ENCODE measurements at regions not wholly inside any gene's neighbourhood (a gene's known extent, or its start where the extent isn't known, plus 50 kb on each side); places are given as distances from the start of the nearest gene placed in this dataset.

DNA sequence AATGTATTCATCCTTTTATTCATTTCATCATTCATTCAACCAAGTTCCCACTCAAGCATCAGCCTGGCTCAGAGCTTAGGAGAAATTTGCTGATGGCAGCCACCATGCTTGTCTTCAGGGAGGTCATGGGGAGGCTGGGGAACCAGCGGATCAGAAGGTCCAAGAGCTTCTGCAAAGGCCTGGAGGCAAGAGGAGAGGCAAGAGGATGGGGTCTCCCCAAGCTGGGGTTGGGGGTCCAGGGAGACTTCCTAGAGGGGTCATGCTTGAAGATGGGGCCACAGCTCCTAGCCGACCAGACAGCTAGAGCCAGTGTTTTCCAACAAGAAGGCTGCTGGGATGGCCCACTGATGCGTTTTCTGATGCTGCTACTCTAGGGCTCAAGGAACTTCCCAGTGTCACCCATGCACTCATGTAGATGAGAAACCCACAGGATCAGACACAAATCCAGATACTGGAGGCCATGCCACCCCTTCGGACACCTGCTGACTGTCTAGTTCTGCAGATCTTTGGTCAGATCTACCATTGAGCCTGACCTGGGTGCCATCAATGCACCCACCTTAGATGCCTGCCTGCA is 315.2 kb downstream of the AJAP1 start:
- WGBS = 86% methylated on average over 4 of the region's 4 CpGs
- DNase-seq (ENCODE audit: low spot score) = no peak
- H3K36me3 ChIP-seq (ENCODE audit: control insufficient read depth in 4 of 4, insufficient read depth in 3 of 4, low read depth in 1 of 4, low read length in 3 of 4) = no peaks in the 10 kb centered on the region
- no peaks in the 10 kb centered on the region for H3K27me3 ChIP-seq (ENCODE audit: control insufficient read depth in 4 of 4, insufficient read depth in 4 of 4, low read length in 3 of 4)
- H3K4me3 ChIP-seq (ENCODE audit: low read depth in 1 of 3, low read length in 3 of 3) = no peak overlapping the region
- H3K4me1 ChIP-seq (ENCODE audit: control insufficient read depth in 4 of 4, insufficient read depth in 4 of 4, low read length in 3 of 4) = no peaks in the 10 kb centered on the region
- no peak overlapping the region for H3K27ac ChIP-seq (ENCODE audit: low read depth in 1 of 2, low read length in 2 of 2)
- TF ChIP-seq SP1 (IDR thresholded peaks at IDR 0.05) (no peak), FOXA2 (IDR thresholded peaks at IDR 0.05) (no peak), RXRA (IDR thresholded peaks at IDR 0.05) (no peak), GABPA (IDR thresholded peaks at IDR 0.05 in 1 of 2, conservative IDR thresholded peaks at IDR 0.05 in 1 of 2) (no peak), FOXA1 (IDR thresholded peaks at IDR 0.05) (no peak), EGR1 (IDR thresholded peaks at IDR 0.05; ENCODE audit: low read depth in 2 of 2) (no peak), JUND (IDR thresholded peaks at IDR 0.05) (no peak)
- TF ChIP-seq, protein P1, sequence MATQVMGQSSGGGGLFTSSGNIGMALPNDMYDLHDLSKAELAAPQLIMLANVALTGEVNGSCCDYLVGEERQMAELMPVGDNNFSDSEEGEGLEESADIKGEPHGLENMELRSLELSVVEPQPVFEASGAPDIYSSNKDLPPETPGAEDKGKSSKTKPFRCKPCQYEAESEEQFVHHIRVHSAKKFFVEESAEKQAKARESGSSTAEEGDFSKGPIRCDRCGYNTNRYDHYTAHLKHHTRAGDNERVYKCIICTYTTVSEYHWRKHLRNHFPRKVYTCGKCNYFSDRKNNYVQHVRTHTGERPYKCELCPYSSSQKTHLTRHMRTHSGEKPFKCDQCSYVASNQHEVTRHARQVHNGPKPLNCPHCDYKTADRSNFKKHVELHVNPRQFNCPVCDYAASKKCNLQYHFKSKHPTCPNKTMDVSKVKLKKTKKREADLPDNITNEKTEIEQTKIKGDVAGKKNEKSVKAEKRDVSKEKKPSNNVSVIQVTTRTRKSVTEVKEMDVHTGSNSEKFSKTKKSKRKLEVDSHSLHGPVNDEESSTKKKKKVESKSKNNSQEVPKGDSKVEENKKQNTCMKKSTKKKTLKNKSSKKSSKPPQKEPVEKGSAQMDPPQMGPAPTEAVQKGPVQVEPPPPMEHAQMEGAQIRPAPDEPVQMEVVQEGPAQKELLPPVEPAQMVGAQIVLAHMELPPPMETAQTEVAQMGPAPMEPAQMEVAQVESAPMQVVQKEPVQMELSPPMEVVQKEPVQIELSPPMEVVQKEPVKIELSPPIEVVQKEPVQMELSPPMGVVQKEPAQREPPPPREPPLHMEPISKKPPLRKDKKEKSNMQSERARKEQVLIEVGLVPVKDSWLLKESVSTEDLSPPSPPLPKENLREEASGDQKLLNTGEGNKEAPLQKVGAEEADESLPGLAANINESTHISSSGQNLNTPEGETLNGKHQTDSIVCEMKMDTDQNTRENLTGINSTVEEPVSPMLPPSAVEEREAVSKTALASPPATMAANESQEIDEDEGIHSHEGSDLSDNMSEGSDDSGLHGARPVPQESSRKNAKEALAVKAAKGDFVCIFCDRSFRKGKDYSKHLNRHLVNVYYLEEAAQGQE (IDR thresholded peaks at IDR 0.05) = no peak
- TF ChIP-seq, protein P2, sequence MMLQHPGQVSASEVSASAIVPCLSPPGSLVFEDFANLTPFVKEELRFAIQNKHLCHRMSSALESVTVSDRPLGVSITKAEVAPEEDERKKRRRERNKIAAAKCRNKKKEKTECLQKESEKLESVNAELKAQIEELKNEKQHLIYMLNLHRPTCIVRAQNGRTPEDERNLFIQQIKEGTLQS (IDR thresholded peaks at IDR 0.05) = no peak
- H3K9ac ChIP-seq (ENCODE audit: low read depth in 1 of 2, low read length in 2 of 2) = no peak overlapping the region
- no peaks in the 10 kb centered on the region for H3K9me3 ChIP-seq (ENCODE audit: control insufficient read depth in 4 of 4, low read length in 3 of 4)

DNA sequence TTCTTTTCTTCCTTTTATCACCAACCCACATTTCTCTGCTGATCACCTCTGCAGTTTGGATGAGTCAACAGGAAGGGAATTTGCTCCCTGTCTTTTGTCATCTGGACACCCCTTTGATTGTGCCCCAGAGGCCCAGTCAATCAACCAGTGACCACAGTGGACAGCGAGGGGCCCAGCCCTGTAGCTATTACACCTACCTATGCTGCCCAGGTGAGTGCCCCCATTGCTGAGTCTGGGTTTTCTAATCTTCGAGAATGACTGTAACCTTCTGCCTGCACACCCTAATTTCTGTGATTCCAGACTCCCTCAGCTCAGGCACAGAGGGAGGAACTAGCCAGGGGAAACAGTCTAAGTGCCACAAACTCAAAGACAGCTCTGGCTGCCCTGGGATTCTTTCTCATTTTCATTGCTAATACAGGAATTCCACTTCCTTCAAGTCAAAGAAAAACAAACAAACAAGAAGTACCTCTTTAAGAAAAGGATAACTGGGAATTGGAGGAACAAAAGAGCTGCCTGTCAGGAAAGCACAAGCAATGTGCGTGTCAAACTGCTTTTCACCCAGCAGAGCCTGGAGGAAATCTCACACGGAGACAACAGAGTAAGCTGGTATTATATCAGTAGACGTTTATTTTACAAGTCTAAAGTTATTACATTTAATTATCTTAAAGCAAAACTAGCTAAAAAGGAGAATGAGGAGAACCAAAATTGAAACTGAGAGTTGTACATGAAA is 311.1 kb downstream of the AJAP1 start:
- no peak overlapping the region for H3K4me3 ChIP-seq (ENCODE audit: low read depth in 1 of 3, low read length in 3 of 3)
- H3K27ac ChIP-seq (ENCODE audit: low read depth in 1 of 2, low read length in 2 of 2) = no peak overlapping the region
- H3K27me3 ChIP-seq (ENCODE audit: control insufficient read depth in 4 of 4, insufficient read depth in 4 of 4, low read length in 3 of 4) = peaks cover 0 to 8% (median 0%) of the 10 kb centered on the region in 4 donors
- no peak for TF ChIP-seq SP1 (IDR thresholded peaks at IDR 0.05)
- TF ChIP-seq RAD21 (IDR thresholded peaks at IDR 0.05) = no peak
- TF ChIP-seq JUND (IDR thresholded peaks at IDR 0.05) = no peak
- TF ChIP-seq FOXA1 (IDR thresholded peaks at IDR 0.05) = no peak
- TF ChIP-seq EGR1 (IDR thresholded peaks at IDR 0.05; ENCODE audit: low read depth in 2 of 2) = no peak
- TF ChIP-seq, protein P2 (IDR thresholded peaks at IDR 0.05) = no peak
- TF ChIP-seq, protein P3, sequence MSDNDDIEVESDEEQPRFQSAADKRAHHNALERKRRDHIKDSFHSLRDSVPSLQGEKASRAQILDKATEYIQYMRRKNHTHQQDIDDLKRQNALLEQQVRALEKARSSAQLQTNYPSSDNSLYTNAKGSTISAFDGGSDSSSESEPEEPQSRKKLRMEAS (IDR thresholded peaks at IDR 0.05) = no peak
- TF ChIP-seq RXRA (IDR thresholded peaks at IDR 0.05) = no peak
- TF ChIP-seq, protein P1 (IDR thresholded peaks at IDR 0.05) = no peak
- no peak for TF ChIP-seq GABPA (IDR thresholded peaks at IDR 0.05 in 1 of 2, conservative IDR thresholded peaks at IDR 0.05 in 1 of 2)
- TF ChIP-seq, protein P4, sequence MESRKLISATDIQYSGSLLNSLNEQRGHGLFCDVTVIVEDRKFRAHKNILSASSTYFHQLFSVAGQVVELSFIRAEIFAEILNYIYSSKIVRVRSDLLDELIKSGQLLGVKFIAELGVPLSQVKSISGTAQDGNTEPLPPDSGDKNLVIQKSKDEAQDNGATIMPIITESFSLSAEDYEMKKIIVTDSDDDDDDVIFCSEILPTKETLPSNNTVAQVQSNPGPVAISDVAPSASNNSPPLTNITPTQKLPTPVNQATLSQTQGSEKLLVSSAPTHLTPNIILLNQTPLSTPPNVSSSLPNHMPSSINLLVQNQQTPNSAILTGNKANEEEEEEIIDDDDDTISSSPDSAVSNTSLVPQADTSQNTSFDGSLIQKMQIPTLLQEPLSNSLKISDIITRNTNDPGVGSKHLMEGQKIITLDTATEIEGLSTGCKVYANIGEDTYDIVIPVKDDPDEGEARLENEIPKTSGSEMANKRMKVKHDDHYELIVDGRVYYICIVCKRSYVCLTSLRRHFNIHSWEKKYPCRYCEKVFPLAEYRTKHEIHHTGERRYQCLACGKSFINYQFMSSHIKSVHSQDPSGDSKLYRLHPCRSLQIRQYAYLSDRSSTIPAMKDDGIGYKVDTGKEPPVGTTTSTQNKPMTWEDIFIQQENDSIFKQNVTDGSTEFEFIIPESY (IDR thresholded peaks at IDR 0.05) = no peak
- TF ChIP-seq YY1 (IDR thresholded peaks at IDR 0.05) = no peak
- no peak for TF ChIP-seq HNF4A (conservative IDR thresholded peaks at IDR 0.05)
- TF ChIP-seq HNF4G (IDR thresholded peaks at IDR 0.05) = no peak
- no peak for TF ChIP-seq TAF1 (conservative IDR thresholded peaks at IDR 0.05)
- TF ChIP-seq, protein P5, sequence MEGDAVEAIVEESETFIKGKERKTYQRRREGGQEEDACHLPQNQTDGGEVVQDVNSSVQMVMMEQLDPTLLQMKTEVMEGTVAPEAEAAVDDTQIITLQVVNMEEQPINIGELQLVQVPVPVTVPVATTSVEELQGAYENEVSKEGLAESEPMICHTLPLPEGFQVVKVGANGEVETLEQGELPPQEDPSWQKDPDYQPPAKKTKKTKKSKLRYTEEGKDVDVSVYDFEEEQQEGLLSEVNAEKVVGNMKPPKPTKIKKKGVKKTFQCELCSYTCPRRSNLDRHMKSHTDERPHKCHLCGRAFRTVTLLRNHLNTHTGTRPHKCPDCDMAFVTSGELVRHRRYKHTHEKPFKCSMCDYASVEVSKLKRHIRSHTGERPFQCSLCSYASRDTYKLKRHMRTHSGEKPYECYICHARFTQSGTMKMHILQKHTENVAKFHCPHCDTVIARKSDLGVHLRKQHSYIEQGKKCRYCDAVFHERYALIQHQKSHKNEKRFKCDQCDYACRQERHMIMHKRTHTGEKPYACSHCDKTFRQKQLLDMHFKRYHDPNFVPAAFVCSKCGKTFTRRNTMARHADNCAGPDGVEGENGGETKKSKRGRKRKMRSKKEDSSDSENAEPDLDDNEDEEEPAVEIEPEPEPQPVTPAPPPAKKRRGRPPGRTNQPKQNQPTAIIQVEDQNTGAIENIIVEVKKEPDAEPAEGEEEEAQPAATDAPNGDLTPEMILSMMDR (IDR thresholded peaks at IDR 0.05; ENCODE audit: low read depth, low read length, missing input control) = no peak
- TF ChIP-seq FOXA2 (IDR thresholded peaks at IDR 0.05) = no peak
- no peak for TF ChIP-seq NR2F2 (IDR thresholded peaks at IDR 0.05)
- 31% methylated on average over 5 of the region's 5 CpGs for WGBS
- H3K4me1 ChIP-seq (ENCODE audit: control insufficient read depth in 4 of 4, insufficient read depth in 4 of 4, low read length in 3 of 4) = no peaks in the 10 kb centered on the region
- H3K9ac ChIP-seq (ENCODE audit: low read depth in 1 of 2, low read length in 2 of 2) = no peak overlapping the region
- DNase-seq (ENCODE audit: low spot score) = no peak
- H3K36me3 ChIP-seq (ENCODE audit: control insufficient read depth in 4 of 4, insufficient read depth in 3 of 4, low read depth in 1 of 4, low read length in 3 of 4) = no peaks in the 10 kb centered on the region
- H3K9me3 ChIP-seq (ENCODE audit: control insufficient read depth in 4 of 4, low read length in 3 of 4) = no peaks in the 10 kb centered on the region
